Mesothelial cell of epicardium (in vitro differentiated cells): ENCODE measurements at regions not wholly inside any gene's neighbourhood (a gene's known extent, or its start where the extent isn't known, plus 50 kb on each side); places are given as distances from the start of the nearest gene placed in this dataset.

Source experiments
- DNase-seq, 2 experiments: peaks; one replicate each; pipeline ENCODE4 v3.0.0; 2021; ENCODE audit warnings: low spot score in 2 of 2; ENCODE audit not compliant: unreplicated experiment in 2 of 2
- H3K27ac Mint-ChIP-seq: 2 replicates; pipeline ENCODE4 v1.8.0; 2021; ENCODE audit warnings: mixed read lengths
- H3K27me3 Mint-ChIP-seq: 2 replicates; pipeline ENCODE4 v1.8.0; 2021; ENCODE audit warnings: low read depth, mixed read lengths
- H3K36me3 Mint-ChIP-seq: 2 replicates; pipeline ENCODE4 v1.8.0; 2021; ENCODE audit warnings: mixed read lengths
- H3K4me1 Mint-ChIP-seq: 2 replicates; pipeline ENCODE4 v1.8.0; 2021; ENCODE audit warnings: mixed read lengths
- H3K4me3 Mint-ChIP-seq: 2 replicates; pipeline ENCODE4 v1.8.0; 2021; ENCODE audit warnings: mild to moderate bottlenecking, moderate library complexity, mixed read lengths
- H3K9me3 Mint-ChIP-seq: 2 replicates; pipeline ENCODE4 v1.8.0; 2021; ENCODE audit warnings: mixed read lengths
- CTCF ChIP-seq: fragments of 200-600 bp; sonication (generic); IDR thresholded peaks from one replicate; pipeline ENCODE4 v1.5.0; 2021; ENCODE audit warnings: antibody characterized with exemption; ENCODE audit not compliant: unreplicated experiment

- no peaks in the 10 kb centered on the region for H3K36me3 Mint-ChIP-seq
- DNase-seq: no peak
- TF ChIP-seq CTCF: no peak
- peaks cover 19% of the 10 kb centered on the region for H3K4me1 Mint-ChIP-seq
- H3K4me3 Mint-ChIP-seq: no peak overlapping the region
- no peak overlapping the region for H3K27ac Mint-ChIP-seq
- no peaks in the 10 kb centered on the region for H3K27me3 Mint-ChIP-seq
- H3K9me3 Mint-ChIP-seq: peaks cover 15% of the 10 kb centered on the region
These were observed 443.8 kb upstream of the USP24 start for GRCh38 chr1:55658917-55659316.

- Mint-ChIP-seq H3K4me3 (no peak overlapping the region), H3K27ac (no peak overlapping the region), H3K4me1 (peaks cover 27% of the 10 kb centered on the region), H3K36me3 (no peaks in the 10 kb centered on the region), H3K27me3 (no peaks in the 10 kb centered on the region), H3K9me3 (peaks cover 5% of the 10 kb centered on the region)
- TF ChIP-seq CTCF: no peak
- DNase-seq: no peak
These were observed 439.6 kb upstream of the USP24 start for GRCh38 chr1:55654750-55655149.

GRCh38 chr1:55654171-55654570, 439.0 kb upstream of the USP24 start:
- Mint-ChIP-seq H3K36me3 (no peaks in the 10 kb centered on the region), H3K4me1 (peaks cover 27% of the 10 kb centered on the region), H3K9me3 (peaks cover 5% of the 10 kb centered on the region), H3K4me3 (no peak overlapping the region), H3K27ac (no peak overlapping the region), H3K27me3 (no peaks in the 10 kb centered on the region)
- DNase-seq: no peak
- TF ChIP-seq CTCF: no peak

- H3K27me3 Mint-ChIP-seq: no peaks in the 10 kb centered on the region
- H3K9me3 Mint-ChIP-seq: no peaks in the 10 kb centered on the region
- H3K4me3 Mint-ChIP-seq: no peak overlapping the region
- H3K36me3 Mint-ChIP-seq: no peaks in the 10 kb centered on the region
- TF ChIP-seq CTCF: no peak
- DNase-seq: no peak
- H3K27ac Mint-ChIP-seq: no peak overlapping the region
- H3K4me1 Mint-ChIP-seq: peaks cover 38% of the 10 kb centered on the region
These were observed 435.3 kb upstream of the USP24 start for GRCh38 chr1:55650444-55650843.

- no peak for TF ChIP-seq CTCF
- peaks cover 44% of the 10 kb centered on the region for H3K4me1 Mint-ChIP-seq
- no peak overlapping the region for H3K4me3 Mint-ChIP-seq
- H3K27ac Mint-ChIP-seq: peak overlapping the region; percentile 71
- no peaks in the 10 kb centered on the region for H3K36me3 Mint-ChIP-seq
- DNase-seq: no peak
- H3K9me3 Mint-ChIP-seq: no peaks in the 10 kb centered on the region
- no peaks in the 10 kb centered on the region for H3K27me3 Mint-ChIP-seq
These were observed 431.0 kb upstream of the USP24 start for GRCh38 chr1:55646181-55646580.

- Mint-ChIP-seq H3K36me3 (no peaks in the 10 kb centered on the region), H3K4me1 (peaks cover 50% of the 10 kb centered on the region), H3K9me3 (no peaks in the 10 kb centered on the region), H3K4me3 (no peak overlapping the region), H3K27me3 (no peaks in the 10 kb centered on the region), H3K27ac (peak overlapping the region; percentile 71)
- DNase-seq: no peak
- no peak for TF ChIP-seq CTCF
These were observed 430.1 kb upstream of the USP24 start for GRCh38 chr1:55645270-55645669.
